HT1080 (cell line): ENCODE measurements at regions not wholly inside any gene's neighbourhood (a gene's known extent, or its start where the extent isn't known, plus 50 kb on each side); places are given as distances from the start of the nearest gene placed in this dataset.
"Not testable (repeated sequence)": the region's sequence is repeated elsewhere in the genome, so short reads cannot be mapped to it uniquely, and the experiment has no call there.

ENCODE experiments used
- DNase-seq: peaks from one replicate; pipeline ENCODE4 v3.0.0-alpha.2; 2015; ENCODE audit warnings: low read depth

DNA sequence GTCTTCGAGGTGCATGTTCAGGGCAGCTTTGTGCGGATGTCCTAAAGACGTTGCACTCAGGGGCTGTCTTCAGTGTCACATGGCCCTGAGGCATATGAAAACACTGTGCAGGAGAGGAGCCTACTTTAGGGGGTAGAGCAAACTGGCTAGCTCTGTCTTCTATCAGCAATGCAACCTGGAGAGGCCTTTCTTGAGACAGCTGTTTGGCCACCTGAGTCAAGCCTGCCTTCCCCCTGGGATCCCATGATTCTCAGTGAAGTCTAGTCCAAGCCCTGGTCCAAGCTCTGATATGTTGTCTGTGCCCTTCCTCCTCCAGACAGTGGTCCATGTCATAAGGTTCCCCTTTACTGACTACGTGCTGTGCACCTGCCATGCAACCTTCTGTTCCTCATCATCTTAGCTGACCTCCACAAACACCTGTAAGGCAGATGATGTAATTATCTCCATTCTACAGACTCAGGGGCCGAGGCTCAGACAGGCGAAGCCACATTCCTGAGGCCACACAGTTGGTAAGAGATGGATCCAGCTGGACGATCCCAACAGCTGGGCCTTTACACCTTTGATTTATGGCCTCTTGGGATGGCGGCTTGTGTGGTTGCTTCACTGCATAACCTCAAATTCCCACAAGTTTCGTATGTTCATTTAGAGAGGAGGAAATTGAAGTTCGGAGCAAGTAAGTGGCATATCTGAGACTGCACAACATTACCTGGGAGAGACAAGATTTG lies 109.9 kb downstream of the COPS8 start:
- no peak for DNase-seq

DNA sequence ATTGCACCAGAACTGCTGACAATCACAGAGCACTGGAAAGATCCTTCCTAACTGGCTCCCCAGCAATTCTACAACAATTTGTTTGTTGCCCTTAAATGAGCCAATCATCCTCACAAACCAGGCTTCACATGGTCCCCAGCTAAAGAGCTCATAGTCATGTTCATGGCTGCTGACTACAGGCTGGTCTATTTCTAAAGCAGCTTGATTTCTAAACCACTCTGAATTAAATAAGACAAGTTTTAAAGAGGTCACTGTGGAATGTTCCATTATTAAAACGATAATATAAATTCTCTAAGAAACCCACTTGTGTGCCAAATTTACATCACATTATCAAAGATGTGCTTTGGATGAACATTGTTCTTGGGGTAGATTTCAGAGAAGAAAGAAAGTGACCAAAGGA lies 110.7 kb downstream of the COPS8 start:
- DNase-seq = no peak

DNA sequence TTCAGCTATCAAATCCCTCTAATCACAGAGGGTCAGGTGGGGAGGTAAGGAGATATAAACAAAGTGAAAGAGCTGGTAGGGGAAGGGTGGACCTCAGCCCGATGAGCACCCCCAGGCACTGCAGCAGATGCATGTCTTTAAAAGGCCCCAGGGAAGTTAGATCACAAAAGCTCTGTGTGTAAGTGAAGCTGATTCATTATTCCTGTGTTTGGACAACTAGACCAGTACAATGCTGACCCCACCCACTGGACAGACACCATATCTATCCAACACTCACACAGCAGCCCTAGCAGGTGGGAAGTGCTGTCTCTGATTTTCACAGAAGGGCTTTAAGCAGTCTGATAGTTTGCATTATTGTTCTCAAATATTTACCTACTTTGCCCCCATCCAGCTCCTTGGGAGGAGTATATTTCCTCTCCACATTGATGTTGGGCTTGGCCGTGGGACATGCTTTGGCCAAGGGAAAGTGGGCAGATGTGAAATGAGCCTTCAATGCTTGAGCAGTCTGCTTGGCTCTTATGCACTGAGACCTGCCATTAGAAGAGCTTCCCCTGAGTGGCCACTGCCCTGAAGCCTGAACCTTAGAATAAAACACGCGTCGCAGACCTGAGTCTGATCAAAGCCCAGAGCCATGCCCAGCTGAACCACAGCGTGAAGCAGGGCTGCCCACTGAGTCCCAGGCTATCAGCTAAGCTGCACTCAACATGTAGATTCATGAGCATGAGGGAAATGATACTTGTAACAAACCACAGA lies 111.4 kb downstream of the COPS8 start:
- DNase-seq = peak; percentile 93

DNA sequence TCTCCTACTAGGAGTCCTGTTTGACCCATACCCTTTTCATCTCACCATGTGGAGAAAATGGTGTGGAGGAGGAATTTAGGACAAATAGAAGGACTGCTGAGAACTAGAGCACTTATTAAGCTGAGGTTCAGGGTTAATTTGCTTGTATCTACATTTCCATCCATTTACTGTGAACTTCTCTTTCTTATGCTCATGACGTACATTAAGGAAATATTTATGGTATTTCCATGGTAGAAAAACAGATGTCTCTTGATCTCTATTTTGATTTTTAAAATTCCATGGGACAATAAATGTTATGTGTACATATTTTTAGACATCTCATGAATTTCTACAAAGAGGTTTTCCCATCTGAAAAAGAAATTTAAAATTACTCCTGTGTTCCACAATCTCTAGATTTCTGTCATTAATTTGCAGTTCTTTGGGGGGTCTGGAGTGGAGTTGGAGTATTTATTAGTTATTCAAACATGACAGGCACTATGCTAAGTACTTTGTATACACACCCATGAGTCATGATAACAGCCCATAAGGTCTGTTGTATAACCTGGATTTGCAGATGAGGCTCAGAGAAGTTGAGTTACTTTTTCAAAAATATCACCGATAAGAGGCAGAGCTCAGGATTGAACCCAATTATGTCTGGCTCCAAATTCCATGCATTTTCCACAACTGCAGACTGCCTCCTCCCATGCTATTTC lies 112.6 kb downstream of the COPS8 start:
- DNase-seq = no peak

DNA sequence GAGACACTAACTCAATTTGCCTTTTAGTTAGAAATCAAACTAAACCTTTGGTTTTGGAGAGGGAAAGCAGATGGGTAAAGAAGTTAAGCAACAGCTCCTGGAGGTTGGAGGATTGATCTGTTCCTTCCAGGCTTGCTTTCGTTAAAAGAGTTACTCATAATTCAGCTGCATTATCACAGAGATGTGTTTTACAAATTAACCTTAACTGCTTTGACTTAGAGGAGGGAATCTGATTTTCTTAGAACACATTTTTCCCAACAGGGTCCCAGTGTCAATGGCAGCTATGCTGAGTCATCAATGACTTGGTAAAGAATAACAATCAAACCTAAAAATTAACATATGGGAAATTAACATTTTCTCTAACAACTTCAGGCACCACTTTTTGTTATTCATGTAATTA lies 113.4 kb downstream of the COPS8 start:
- no peak for DNase-seq

DNA sequence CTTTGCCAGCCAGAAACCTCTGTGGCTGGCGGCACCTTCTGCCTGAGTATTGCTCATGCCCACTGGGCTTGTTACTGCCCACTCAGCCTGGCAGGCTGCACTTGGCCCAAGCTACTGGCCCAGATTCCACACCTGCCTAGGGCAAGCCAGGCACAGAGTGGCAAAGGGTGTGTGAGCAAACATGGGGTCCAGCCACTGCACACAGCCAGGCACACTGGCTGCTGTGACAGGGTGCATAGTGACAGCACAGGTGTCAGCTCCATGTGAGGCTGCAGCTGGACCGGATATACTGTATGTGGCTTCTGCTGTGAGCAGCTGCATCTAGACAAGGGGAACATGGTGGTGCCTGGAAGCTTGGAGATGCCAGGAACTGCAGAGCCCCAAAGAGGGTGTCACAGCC lies 113.9 kb downstream of the COPS8 start:
- peak; percentile 45 for DNase-seq

DNA sequence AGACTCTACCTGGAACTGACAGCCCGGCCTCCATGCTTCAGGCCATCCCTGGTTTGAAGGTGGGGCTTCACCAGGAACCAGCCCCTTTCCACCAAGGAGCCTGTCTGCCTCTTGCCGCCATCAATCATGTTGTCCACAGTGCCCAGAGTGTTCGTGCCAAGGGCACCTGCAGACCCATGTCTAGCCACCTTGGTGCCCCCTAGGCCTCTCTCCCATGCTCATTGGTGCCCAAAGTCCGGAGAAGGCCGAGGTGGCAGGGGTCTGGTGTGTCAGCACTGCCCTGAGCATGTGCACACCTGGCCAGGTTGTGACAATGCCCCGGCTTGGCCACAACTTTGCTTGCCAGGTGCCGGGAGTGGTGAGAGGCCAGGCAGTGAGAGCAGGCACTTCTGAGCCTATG lies 114.8 kb downstream of the COPS8 start:
- no peak for DNase-seq

DNA sequence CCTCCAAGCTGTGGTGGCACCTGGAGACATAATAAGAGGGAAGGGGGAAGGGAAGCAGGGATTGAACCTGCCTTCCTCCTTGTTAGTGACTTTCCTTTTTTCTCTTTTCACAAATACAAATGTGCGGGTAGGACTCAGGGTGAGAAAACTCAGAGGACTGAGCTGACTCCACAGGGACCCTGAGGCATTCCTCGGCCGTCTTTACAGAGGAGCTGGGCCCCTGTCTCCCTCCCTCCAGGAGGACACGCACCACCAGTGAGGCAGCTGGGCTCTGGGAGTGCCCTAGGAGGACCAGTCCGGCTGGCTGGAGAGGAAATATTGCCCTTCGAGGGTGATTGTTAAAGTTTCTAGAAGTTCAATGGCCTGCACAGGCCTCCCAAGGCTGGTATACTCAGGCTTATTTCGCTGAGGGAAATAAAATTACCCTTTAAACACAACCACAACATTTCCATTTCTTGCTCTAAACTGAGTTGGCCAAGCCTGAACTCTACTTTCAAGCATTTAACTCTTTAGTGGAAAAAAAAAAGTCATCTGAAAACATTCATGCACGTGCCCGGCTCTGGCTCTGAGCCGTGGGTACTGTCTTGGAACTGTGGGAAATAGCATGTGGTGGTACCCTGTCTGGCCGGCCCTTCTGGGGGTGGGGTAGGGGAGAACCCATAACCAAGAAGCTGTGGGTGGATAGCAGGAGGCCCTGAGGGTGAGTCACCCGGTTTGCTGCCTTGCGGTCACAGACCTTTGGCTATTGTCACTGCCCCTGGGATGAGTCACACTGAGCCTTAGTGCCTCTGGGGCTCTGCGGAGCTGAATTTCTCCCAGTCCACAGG lies 116.0 kb downstream of the COPS8 start:
- peak; percentile 95 for DNase-seq

DNA sequence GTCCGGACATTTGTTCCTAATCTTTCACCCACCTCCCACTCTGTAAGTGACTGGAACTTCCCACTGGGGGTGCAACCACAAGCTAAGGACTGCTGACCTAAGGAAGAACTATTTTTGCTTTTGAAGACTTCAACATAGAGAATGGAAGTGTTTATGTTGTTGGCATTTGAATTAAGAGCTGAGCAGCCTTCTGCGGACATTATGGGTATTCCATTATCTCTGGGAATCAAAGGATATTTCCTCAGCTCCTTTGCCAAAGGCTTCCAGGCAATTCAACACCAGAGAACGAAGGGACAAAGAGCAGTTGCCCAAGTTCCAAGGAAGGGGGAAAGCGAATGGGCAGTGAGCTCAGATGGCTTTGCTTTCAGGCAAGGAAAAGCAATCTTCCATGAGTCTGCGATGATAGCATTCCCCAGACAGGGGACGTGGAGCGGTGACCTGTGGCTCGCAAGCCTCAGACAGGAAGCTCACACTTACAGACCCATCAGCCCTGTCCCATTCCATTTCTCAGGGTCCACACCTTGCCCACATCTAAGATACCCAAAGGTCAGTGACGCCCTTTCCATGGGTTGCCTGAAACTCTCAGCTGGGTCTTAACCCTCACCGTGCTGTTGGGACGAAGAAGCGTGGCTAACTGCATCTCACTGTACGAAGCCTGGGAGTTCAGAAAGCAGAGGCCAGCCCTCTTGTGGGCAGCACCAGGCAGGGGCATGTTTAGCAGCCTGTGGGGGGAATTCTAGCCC lies 116.8 kb downstream of the COPS8 start:
- DNase-seq = no peak

DNA sequence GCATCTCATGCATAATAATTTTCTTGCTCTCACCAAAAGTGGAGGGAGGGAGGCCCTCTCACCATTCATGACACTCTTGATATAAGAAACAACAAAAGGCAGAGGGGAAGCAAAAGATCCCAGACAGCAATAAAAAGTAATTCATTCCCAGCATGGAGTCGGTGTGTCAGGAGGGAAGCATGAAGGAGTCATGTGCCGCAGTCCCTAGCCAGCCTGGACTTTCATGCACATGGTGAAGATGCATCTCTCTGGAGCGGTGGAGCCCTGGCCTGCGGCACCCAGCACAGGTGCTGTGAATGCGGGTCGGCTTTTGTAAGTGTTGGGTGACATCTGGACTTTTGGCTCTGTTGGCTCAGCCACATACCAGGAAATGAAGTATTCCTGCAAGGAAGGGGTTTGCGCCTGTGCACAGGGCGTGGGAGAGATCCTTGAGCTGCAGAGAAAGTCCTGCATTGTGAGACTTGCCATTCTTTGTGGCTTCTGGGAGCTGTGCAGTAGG lies 119.4 kb downstream of the COPS8 start:
- no peak for DNase-seq

DNA sequence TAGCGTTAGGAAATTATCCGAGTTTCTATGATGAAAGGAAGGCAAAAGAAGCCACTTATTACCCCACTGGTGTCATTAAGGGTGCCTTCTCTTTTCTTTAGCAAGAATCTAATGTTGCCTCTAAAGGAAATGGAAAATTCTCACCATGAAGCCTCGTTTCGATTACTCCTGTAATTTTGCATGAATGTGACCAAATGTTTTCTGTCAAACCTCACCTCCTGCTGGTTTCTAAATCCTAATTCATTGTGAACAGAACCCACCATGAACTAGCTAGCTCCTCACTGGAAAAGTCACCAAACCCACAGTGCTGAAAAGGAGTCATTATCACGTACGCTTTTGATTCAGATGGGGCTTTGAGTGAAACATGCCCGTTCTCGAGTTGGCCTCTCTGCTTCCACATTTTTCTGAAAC lies 119.9 kb downstream of the COPS8 start:
- no peak for DNase-seq

DNA sequence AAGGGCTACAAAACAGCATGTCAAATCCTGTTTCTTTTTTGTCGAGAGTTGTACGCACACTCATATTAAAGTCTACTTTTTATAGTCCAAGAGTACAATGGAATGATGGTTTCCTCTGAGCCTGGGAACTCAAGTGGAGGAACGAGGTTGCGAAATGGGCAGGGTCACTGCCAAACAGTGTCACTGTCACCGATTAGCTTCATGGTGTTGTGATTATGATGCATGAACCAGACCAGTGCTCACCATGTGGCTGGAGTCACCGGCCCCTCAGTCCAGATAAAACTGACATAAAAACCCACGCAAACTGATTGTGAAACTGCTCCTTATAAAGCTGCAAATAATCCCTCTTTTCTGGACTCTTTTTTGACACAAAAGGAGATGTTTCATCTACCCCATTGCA lies 122.0 kb downstream of the COPS8 start:
- DNase-seq = no peak

DNA sequence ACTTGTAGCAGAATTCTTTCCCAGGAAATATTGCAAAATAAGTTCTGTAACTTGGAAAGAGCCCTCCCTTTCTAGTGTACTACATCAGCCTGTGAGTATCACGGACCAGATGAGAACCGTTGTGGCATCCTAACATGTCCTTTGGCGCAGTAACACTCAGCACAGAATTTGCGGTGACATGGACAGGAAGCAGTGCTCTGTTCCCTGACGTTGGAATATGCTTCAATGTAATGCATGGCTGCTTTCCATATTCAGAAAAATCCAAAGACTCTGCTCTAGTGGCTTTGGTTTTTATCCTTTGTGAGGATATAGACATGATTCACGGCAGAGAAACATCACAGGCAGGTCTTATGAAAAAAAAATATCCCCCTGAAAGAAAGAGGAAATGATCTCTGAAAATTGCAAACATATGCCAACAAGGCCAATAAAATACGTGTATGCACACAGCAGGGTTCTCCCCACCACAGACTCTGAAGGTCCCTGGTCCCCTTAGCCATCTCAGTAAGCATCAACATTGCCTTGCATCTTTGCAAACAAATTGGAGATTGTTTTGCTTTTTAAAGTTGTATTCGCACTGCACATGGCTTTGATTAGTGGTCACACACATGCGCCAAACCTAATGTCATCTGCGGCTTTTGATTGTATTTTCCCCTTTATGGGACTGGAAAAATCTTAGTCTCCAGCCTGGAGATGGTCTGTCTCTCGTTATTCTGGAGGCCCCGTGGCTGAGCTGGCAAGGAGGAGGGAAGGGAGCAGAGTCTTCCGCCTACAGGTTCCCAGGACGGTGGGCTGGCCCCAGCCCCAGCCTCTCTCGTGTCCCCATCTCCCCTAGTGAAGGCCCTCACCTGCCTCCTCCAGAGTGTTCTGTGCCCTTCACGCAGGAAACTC lies 122.9 kb downstream of the COPS8 start:
- DNase-seq = no peak

DNA sequence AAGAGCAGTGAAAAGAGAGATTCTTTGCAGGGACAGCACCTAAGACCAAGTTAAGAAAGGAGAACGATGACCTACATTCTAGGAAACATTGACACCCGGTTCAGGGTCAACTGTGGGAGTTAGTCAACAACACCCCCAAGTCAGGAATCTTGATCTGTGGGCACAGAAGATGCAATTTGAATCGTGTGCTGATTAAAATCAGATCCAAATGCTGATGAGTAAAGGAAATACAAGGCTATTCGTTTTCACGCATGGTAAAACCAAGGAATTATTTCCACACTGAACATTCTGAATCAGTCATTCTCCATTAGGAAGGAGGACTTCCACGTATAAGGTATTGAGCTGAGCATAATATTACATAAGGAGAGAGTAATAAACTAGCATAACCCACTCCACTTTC lies 124.2 kb downstream of the COPS8 start:
- DNase-seq = no peak

DNA sequence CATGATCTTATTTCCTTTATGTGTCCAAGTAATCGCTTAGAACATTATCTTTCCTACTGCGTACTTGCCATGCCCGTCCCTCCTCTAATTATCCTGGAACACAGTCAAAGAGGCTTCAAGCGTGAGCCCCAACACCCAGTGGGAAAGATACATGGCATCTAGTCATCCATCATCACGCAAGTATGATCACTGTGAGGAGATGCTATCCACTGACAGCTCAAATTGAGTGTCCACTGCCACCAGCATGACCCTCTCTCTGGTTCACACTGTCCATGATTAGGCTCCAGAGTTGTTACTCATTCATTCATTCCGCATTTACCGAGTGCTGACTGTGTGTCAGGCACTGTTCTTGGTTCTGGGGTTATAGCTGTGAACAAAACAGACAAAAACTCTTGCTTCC lies 124.6 kb downstream of the COPS8 start:
- no peak for DNase-seq

DNA sequence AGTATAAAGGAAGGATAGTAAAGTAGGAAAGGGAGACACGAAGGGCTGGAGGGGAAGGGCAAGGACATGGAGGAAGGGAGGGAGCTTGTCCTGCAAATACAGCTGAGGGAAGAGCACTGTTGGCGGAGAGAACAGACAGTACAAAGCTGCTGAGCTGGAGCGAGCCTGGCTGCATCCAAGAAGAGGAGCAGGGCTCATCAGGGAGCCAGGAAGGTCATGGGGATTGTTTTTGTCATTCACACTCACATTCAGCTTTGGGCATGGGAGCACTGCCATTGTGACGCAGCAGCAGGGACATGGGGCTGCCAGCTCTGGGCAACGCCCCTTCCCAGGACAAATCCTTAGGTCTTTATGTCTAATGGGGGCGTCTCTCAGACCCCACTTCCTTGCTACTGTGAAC lies 125.1 kb downstream of the COPS8 start:
- DNase-seq = no peak

DNA sequence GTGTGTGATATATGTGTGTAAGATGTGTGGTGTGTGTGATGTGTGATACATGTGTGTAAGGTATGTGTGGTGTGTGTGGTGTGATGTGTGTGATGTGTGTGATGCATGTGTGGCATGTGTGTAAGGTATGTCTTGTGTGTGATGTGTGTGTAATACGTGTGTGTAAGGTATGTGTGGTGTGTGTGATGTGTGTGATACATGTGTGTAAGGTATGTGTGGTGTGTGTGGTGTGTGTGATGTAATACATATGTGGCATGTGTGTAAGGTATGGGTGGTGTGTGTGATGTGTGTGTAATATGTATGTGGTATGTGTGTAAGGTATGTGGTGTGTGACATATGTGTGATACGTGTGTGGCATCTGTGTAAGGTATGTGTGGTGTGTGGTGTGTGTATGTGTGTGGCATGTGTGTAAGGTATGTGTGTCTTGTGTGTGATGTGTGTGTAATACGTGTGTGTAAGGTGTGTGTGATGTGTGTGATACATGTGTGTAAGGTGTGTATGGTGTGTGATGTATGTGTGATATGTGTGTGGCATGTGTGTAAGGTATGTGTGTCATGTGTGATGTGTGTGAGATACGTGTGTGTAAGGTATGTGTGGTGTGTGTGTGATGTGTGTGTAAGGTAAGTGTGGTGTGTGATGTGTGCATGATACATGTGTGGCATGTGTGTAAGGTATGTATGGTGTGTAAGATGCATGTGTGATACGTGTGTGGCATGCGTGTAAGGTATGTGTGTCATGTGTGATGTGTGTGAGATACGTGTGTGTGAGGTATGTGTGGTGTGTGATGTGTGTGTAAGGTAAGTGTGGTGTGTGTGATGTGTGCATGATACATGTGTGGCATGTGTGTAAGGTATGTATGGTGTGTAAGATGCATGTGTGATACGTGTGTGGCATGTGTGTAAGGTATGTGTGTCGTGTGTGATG lies 126.9 kb downstream of the COPS8 start:
- DNase-seq = not testable (repeated sequence)

DNA sequence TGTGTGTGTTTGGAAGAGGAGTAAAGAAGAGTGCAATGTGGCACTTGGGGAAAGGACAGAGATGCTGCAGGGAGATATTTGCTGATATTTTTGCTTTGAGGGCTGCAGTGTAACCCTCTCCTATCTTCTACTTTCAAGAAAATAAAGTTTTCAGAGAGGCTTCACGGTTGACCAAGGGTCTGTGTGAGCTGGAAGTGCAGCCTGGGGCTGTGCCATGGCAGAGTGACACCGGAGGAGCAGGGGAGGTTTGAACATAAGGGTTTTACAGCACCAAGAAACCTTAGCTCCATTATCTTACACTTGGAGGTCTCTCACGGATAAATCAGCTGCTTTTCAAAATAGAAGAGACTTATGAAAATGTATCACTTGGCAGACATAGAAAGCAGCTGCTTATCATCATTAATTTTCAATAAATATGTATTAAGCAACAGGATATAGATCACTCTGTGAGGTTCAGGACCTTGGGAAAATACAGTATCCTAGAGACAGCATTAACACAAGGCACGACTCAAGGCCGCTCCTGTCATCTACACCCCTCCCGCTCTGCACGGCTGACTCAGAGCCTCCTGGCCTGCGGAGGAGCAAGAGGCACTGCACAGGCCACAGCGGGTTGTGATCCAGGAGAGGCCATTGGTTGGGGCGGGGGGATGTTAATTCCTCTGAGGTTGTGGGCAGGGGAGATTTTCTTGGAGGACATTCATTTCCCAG lies 127.8 kb downstream of the COPS8 start:
- peak; percentile 59 for DNase-seq
